PC-9 (cell line): ENCODE measurements at regions not wholly inside any gene's neighbourhood (a gene's known extent, or its start where the extent isn't known, plus 50 kb on each side); places are given as distances from the start of the nearest gene placed in this dataset.

Experiments
- BruUV-seq: library from RNA; stranded (reverse); fragments of 400-500 nt; replicated peaks from 2 replicates; lab custom pipeline; 2021; lab: Mats Ljungman, UMichigan
- CTCF ChIA-PET: fragments of 300-600 bp; sonication (Branson Sonifier 250); formaldehyde crosslinking; loops from one replicate; lab custom pipeline; 2022; ENCODE audit warnings: antibody characterized with exemption; lab: Charles Lee
- POLR2A ChIA-PET: fragments of 300-600 bp; sonication (Branson Sonifier 250); formaldehyde crosslinking; loops from one replicate; lab custom pipeline; 2022; ENCODE audit warnings: antibody characterized with exemption; ENCODE audit not compliant: unreplicated experiment; lab: Charles Lee
- DNase-seq, 2 experiments: peaks; one replicate each; pipeline versions ENCODE4 v3.0.0 to v3.0.0-alpha.2; 2015 to 2022; ENCODE audit warnings: mixed read lengths in 1 of 2
- H2AFZ ChIP-seq: fragments of 200-600 bp; sonication (generic); 2 replicates; pipeline ENCODE4 v1.8.1; 2017; ENCODE audit warnings: antibody characterized with exemption
- H3F3A ChIP-seq: fragments of 200-600 bp; sonication (generic); 2 replicates; pipeline ENCODE4 v1.8.1; 2017; ENCODE audit warnings: antibody characterized with exemption, mild to moderate bottlenecking, low read depth; ENCODE audit not compliant: insufficient read depth
- H3K27ac ChIP-seq: fragments of 200-600 bp; sonication (generic); 2 replicates; pipeline ENCODE4 v1.6.1; 2016; ENCODE audit warnings: mixed run types
- H3K27me3 ChIP-seq: fragments of 200-600 bp; sonication (generic); 2 replicates; pipeline ENCODE4 v1.6.1; 2016; ENCODE audit warnings: low read depth, mixed run types; ENCODE audit not compliant: insufficient read depth
- H3K36me3 ChIP-seq: fragments of 200-600 bp; sonication (generic); 2 replicates; pipeline ENCODE4 v1.6.1; 2016; ENCODE audit warnings: low read depth, mixed run types
- H3K4me1 ChIP-seq: fragments of 200-600 bp; sonication (generic); replicated peaks from 2 replicates; pipeline ENCODE4 v1.6.1; 2016; ENCODE audit warnings: mixed run types; ENCODE audit not compliant: insufficient read depth
- H3K4me2 ChIP-seq: fragments of 200-600 bp; sonication (generic); 2 replicates; pipeline ENCODE4 v1.6.1; 2017; ENCODE audit warnings: mixed run types
- H3K4me3 ChIP-seq: fragments of 200-600 bp; sonication (generic); 2 replicates; pipeline ENCODE4 v1.6.1; 2016; ENCODE audit warnings: mixed run types
- H3K79me2 ChIP-seq: fragments of 200-600 bp; sonication (generic); 2 replicates; pipeline ENCODE4 v1.6.1; 2017; ENCODE audit warnings: low read depth, mixed run types
- H3K9me2 ChIP-seq: fragments of 200-600 bp; sonication (generic); 2 replicates; pipeline ENCODE4 v1.8.1; 2017; ENCODE audit warnings: mild to moderate bottlenecking; ENCODE audit not compliant: insufficient read depth
- H3K9me3 ChIP-seq: fragments of 200-600 bp; sonication (generic); 2 replicates; pipeline ENCODE4 v1.8.1; 2016; ENCODE audit warnings: low read depth; ENCODE audit not compliant: insufficient read depth
- H4K20me1 ChIP-seq: fragments of 200-600 bp; sonication (generic); 2 replicates; pipeline ENCODE4 v1.8.1; 2017; ENCODE audit not compliant: insufficient read depth
- EZH2 ChIP-seq: fragments of 200-600 bp; sonication (generic); IDR thresholded peaks from 2 replicates; pipeline ENCODE4 v1.8.0; 2017; ENCODE audit warnings: antibody characterized with exemption, low read depth
- intact Hi-C: fragments of 100-400 bp; cut with micrococcal nuclease; formaldehyde crosslinking; loops from one replicate; pipeline ENCODE4 v1.10.0; 2022; ENCODE audit not compliant: unreplicated experiment
- TF ChIP-seq, protein P1 (sequence below): fragments of 200-600 bp; sonication (generic); conservative IDR thresholded peaks from 2 replicates; pipeline ENCODE4 v1.6.1; 2017; ENCODE audit warnings: mixed run types, antibody characterized with exemption, mild to moderate bottlenecking, moderate library complexity

DNA sequence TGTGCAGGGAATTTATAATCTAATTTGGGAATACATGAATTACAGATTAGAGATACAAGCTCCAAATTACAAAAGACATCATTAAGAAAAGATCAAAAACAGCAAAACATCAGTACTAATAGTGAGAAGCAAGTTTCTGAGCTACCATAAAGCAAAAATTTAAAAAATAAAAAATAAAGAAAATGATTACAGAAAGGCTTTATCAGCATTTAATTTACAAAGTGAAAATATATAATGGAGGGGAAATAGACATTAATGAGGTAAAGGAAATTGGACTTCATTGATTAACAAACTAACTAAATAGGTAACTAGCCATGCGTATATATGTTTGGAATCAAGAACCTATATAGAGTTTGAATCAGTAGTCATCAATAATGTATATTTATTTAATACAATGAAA, 712.9 kb upstream of the DDX18 start:
- CTCF ChIA-PET: no interaction called here
- DNase-seq: no peak

DNA sequence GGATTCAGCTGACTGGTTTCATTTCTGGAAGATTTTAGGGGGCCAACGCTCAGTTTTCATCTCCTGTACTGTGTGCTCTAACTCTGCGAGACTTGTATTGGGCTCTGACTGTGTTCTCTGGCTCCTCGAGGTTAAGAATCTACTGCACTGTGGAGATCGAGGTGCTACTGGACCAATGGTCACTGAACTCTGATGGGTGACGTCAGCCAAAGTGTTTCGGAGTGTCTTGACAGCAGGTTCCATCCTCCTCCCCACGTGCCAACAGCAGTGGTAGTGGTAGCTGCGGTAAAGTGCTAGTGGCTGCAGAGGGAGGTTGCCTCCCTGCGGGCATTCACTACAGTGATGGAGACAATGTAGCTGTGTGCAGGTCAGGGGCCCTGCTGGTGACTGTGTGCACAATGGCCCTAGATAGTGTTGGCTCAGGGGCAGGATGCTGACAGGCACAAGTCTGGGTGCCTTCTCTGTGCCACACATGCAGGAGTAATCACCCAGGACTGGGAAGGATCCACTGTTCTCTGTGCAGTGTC, 705.7 kb upstream of the DDX18 start:
- Histone ChIP-seq H3K4me3 (no peak overlapping the region), H3K27ac (no peak overlapping the region), H3K79me2 (no peaks in the 10 kb centered on the region), H3F3A (no peaks in the 10 kb centered on the region), H3K4me1 (no peaks in the 10 kb centered on the region), H3K9me3 (no peaks in the 10 kb centered on the region), H3K27me3 (no peaks in the 10 kb centered on the region), H2AFZ (no peak overlapping the region), H4K20me1 (no peaks in the 10 kb centered on the region), H3K36me3 (no peaks in the 10 kb centered on the region), H3K9me2 (no peaks in the 10 kb centered on the region), H3K4me2 (no peak overlapping the region)
- POLR2A ChIA-PET: no interaction called here
- CTCF ChIA-PET: no interaction called here
- TF ChIP-seq EZH2: no peak
- TF ChIP-seq, protein P1, sequence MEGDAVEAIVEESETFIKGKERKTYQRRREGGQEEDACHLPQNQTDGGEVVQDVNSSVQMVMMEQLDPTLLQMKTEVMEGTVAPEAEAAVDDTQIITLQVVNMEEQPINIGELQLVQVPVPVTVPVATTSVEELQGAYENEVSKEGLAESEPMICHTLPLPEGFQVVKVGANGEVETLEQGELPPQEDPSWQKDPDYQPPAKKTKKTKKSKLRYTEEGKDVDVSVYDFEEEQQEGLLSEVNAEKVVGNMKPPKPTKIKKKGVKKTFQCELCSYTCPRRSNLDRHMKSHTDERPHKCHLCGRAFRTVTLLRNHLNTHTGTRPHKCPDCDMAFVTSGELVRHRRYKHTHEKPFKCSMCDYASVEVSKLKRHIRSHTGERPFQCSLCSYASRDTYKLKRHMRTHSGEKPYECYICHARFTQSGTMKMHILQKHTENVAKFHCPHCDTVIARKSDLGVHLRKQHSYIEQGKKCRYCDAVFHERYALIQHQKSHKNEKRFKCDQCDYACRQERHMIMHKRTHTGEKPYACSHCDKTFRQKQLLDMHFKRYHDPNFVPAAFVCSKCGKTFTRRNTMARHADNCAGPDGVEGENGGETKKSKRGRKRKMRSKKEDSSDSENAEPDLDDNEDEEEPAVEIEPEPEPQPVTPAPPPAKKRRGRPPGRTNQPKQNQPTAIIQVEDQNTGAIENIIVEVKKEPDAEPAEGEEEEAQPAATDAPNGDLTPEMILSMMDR: no peak
- intact Hi-C loops: no loop called here
- DNase-seq: no peak
- no TSS peak for BruUV-seq

More for the DNA sequence above, 712.9 kb upstream of the DDX18 start:
- intact Hi-C loops: no loop called here
- H3K4me1 ChIP-seq: no peaks in the 10 kb centered on the region
- H3K9me3 ChIP-seq: no peaks in the 10 kb centered on the region
- H3K27me3 ChIP-seq: no peaks in the 10 kb centered on the region
- TF ChIP-seq EZH2: no peak
- TF ChIP-seq, protein P1: no peak
- no peak overlapping the region for H3K4me3 ChIP-seq
- no peaks in the 10 kb centered on the region for H3K36me3 ChIP-seq
- H3K4me2 ChIP-seq: no peak overlapping the region
- H3F3A ChIP-seq: no peaks in the 10 kb centered on the region
- H4K20me1 ChIP-seq: no peaks in the 10 kb centered on the region
- POLR2A ChIA-PET: no interaction called here
- H3K79me2 ChIP-seq: no peaks in the 10 kb centered on the region
- no peaks in the 10 kb centered on the region for H3K9me2 ChIP-seq
- BruUV-seq: no TSS peak
- H2AFZ ChIP-seq: no peak overlapping the region
- no peak overlapping the region for H3K27ac ChIP-seq

DNA sequence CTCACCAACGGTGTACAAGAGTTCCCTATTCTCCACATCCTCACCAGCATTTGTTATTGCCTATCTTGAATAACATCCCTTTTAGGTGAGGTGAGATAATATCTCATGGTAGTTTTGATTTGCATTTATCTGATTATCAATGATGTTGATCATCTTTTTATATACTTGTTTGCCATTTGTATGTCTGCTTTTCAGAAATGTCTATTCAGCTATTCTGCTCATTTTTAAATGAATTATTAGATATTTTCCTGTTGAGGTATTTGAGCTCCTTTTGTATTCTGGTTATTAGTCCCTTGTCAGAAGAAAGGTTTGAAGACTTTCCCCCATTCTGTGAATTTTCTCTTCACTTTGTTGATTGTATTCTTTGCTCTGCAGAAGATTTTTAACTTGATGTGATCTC, 695.5 kb upstream of the DDX18 start:
- Histone ChIP-seq H3K4me1 (no peaks in the 10 kb centered on the region), H3K36me3 (no peaks in the 10 kb centered on the region), H3F3A (no peaks in the 10 kb centered on the region), H3K4me3 (no peak overlapping the region), H3K9me2 (no peaks in the 10 kb centered on the region), H3K79me2 (no peaks in the 10 kb centered on the region), H4K20me1 (no peaks in the 10 kb centered on the region), H2AFZ (no peak overlapping the region), H3K9me3 (no peaks in the 10 kb centered on the region), H3K4me2 (no peak overlapping the region), H3K27me3 (no peaks in the 10 kb centered on the region), H3K27ac (no peak overlapping the region)
- no peak for TF ChIP-seq EZH2
- no peak for DNase-seq
- CTCF ChIA-PET: no interaction called here
- BruUV-seq: no TSS peak
- POLR2A ChIA-PET: no interaction called here
- intact Hi-C loops: no loop called here

DNA sequence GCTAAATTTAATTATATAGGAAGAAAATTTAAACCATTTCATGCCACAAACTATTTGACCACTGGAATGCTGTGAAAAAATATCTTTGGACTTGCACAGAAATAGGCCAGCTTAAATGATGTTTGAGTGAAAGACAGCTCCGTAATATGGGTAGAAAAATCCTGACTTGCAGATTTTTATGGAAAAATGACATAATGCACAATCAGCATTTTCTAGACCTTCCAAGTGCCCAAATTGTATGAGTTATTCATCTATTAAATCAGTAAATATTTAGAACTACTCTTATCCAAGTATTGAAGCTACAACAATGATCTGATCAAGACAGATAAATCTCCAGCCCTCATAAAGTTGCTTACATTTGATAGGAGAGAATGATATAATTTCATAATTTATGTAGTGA, 691.1 kb upstream of the DDX18 start:
- Histone ChIP-seq H3K79me2 (no peaks in the 10 kb centered on the region), H3K9me3 (no peaks in the 10 kb centered on the region), H3K36me3 (no peaks in the 10 kb centered on the region), H2AFZ (no peak overlapping the region), H3K4me3 (no peak overlapping the region), H3F3A (no peaks in the 10 kb centered on the region), H4K20me1 (no peaks in the 10 kb centered on the region), H3K27ac (no peak overlapping the region), H3K27me3 (no peaks in the 10 kb centered on the region), H3K4me1 (no peaks in the 10 kb centered on the region), H3K4me2 (no peak overlapping the region), H3K9me2 (no peaks in the 10 kb centered on the region)
- BruUV-seq: no TSS peak
- POLR2A ChIA-PET: no interaction called here
- intact Hi-C loops: no loop called here
- DNase-seq: no peak
- CTCF ChIA-PET: no interaction called here
- TF ChIP-seq, protein P1: no peak
- TF ChIP-seq EZH2: no peak
